Activated CD8-positive, alpha-beta memory T cell treated with anti-CD3 and anti-CD28 coated beads, Interleukin-2, amount 50 U/mL, for 4 hours (primary cell): ENCODE measurements at regions not wholly inside any gene's neighbourhood (a gene's known extent, or its start where the extent isn't known, plus 50 kb on each side); places are given as distances from the start of the nearest gene placed in this dataset.
A peak's percentile ranks its signal among the peaks of the same experiment; 100 is the strongest.

ENCODE experiments used
- DNase-seq: peaks from one replicate; pipeline ENCODE4 v3.0.0-alpha.2; 2020

- peak; percentile 4 for DNase-seq
Observed at GRCh38 chr18:79611040-79611681, 68.4 kb upstream of the CTDP1 start.

- DNase-seq, result peak; percentile 5
Observed at GRCh38 chr18:79612291-79613108, 67.1 kb upstream of the CTDP1 start.

- DNase-seq, result peak; percentile 7
Observed at GRCh38 chr18:79613186-79613931, 66.2 kb upstream of the CTDP1 start.

GRCh38 chr18:79614211-79614955 is 65.2 kb upstream of the CTDP1 start:
- no peak for DNase-seq

GRCh38 chr18:79615091-79615490 is 64.5 kb upstream of the CTDP1 start:
- DNase-seq, result no peak

- no peak for DNase-seq
Observed at GRCh38 chr18:79615586-79615985, 64.0 kb upstream of the CTDP1 start.

GRCh38 chr18:79616651-79617510 is 62.7 kb upstream of the CTDP1 start:
- no peak for DNase-seq

GRCh38 chr18:79617511-79618500 is 61.8 kb upstream of the CTDP1 start:
- no peak for DNase-seq

- no peak for DNase-seq
Observed at GRCh38 chr18:79620576-79621165, 58.9 kb upstream of the CTDP1 start.

- no peak for DNase-seq
Observed at GRCh38 chr18:79621501-79621900, 58.1 kb upstream of the CTDP1 start.

GRCh38 chr18:79622004-79622403 is 57.6 kb upstream of the CTDP1 start:
- DNase-seq, result no peak

- DNase-seq, result no peak
Observed at GRCh38 chr18:79624356-79625170, 55.0 kb upstream of the CTDP1 start.

- no peak for DNase-seq
Observed at GRCh38 chr18:79625195-79625923, 54.2 kb upstream of the CTDP1 start.

GRCh38 chr18:79625924-79626561 is 53.6 kb upstream of the CTDP1 start:
- no peak for DNase-seq

GRCh38 chr18:79626905-79627749 is 52.5 kb upstream of the CTDP1 start:
- DNase-seq, result no peak

- no peak for DNase-seq
Observed at GRCh38 chr18:79627750-79628294, 51.8 kb upstream of the CTDP1 start.
